Activated B cell treated with CpG ODN at 0.5 μM for 24 hours (primary cell): ENCODE measurements at regions not wholly inside any gene's neighbourhood (a gene's known extent, or its start where the extent isn't known, plus 50 kb on each side); places are given as distances from the start of the nearest gene placed in this dataset.

Experiments used
- ATAC-seq: fragments of 200-7000 bp; cut with Tn5 transposase; one replicate; pipeline ENCODE4 v1.10.0; 2021; ENCODE audit warnings: low read depth, mild to moderate bottlenecking, moderate library complexity
- CTCF ChIA-PET: fragments of 350-600 bp; sonication (Branson Sonifier 250); formaldehyde crosslinking; loops from one replicate; lab custom pipeline; 2021; ENCODE audit warnings: antibody characterized with exemption; lab: Charles Lee
- POLR2A ChIA-PET: fragments of 350-600 bp; sonication (Branson Sonifier 250); formaldehyde crosslinking; loops from one replicate; lab custom pipeline; 2021; ENCODE audit warnings: antibody characterized with exemption; lab: Charles Lee
- DNase-seq: peaks from one replicate; pipeline ENCODE4 v3.0.0; 2022
- H3K27ac Mint-ChIP-seq: one replicate; pipeline ENCODE4 v1.8.0; 2020; ENCODE audit warnings: mixed read lengths
- H3K27me3 Mint-ChIP-seq: one replicate; pipeline ENCODE4 v1.8.0; 2021; ENCODE audit warnings: mixed read lengths
- H3K36me3 Mint-ChIP-seq: one replicate; pipeline ENCODE4 v1.8.0; 2021; ENCODE audit warnings: low read depth, mixed read lengths
- H3K4me1 Mint-ChIP-seq: one replicate; pipeline ENCODE4 v1.8.0; 2021; ENCODE audit warnings: mixed read lengths
- H3K4me3 Mint-ChIP-seq: one replicate; pipeline ENCODE4 v1.8.0; 2020; ENCODE audit warnings: mild to moderate bottlenecking, mixed read lengths
- H3K9me3 Mint-ChIP-seq: one replicate; pipeline ENCODE4 v1.8.0; 2020; ENCODE audit warnings: mixed read lengths
- intact Hi-C: fragments of 100-400 bp; cut with micrococcal nuclease; formaldehyde crosslinking; loops from one replicate; pipeline ENCODE4 v1.15.1; 2024
- TF ChIP-seq, protein P1 (sequence below): fragments of 200-600 bp; IDR thresholded peaks from one replicate; pipeline ENCODE4 v1.8.0; 2022; ENCODE audit warnings: antibody characterized with exemption, mild to moderate bottlenecking

DNA sequence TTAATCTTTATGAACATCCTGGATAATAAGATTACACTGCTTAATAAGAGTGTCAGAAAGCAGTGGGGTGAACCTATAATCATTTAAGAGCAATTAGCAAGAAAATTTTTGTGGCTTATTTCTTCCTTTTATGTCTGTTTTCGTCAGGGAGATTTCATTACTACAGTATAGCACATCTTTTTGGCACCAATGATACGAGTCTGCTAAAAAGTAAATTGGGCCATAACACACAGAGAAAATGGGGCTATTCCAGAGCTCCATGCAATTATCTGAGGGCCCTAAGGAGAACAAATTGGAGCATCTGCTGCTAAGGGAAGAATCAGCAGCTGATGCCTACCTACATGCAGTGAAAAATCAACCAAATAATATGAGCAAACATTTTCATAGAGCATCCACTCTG is 330.3 kb upstream of the NCAM2 start:
- POLR2A ChIA-PET = no interaction called here
- Mint-ChIP-seq H3K4me1 (no peaks in the 10 kb centered on the region), H3K27me3 (no peaks in the 10 kb centered on the region), H3K36me3 (no peaks in the 10 kb centered on the region), H3K9me3 (peaks cover 12% of the 10 kb centered on the region), H3K27ac (no peak overlapping the region), H3K4me3 (no peak overlapping the region)
- TF ChIP-seq, protein P1, sequence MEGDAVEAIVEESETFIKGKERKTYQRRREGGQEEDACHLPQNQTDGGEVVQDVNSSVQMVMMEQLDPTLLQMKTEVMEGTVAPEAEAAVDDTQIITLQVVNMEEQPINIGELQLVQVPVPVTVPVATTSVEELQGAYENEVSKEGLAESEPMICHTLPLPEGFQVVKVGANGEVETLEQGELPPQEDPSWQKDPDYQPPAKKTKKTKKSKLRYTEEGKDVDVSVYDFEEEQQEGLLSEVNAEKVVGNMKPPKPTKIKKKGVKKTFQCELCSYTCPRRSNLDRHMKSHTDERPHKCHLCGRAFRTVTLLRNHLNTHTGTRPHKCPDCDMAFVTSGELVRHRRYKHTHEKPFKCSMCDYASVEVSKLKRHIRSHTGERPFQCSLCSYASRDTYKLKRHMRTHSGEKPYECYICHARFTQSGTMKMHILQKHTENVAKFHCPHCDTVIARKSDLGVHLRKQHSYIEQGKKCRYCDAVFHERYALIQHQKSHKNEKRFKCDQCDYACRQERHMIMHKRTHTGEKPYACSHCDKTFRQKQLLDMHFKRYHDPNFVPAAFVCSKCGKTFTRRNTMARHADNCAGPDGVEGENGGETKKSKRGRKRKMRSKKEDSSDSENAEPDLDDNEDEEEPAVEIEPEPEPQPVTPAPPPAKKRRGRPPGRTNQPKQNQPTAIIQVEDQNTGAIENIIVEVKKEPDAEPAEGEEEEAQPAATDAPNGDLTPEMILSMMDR = no peak
- no peak for ATAC-seq
- intact Hi-C loops = no loop called here
- no peak for DNase-seq
- CTCF ChIA-PET = no interaction called here

- no peak overlapping the region for H3K4me3 Mint-ChIP-seq
- ATAC-seq (no peak), DNase-seq (no peak)
- no peaks in the 10 kb centered on the region for H3K4me1 Mint-ChIP-seq
- peaks cover 6% of the 10 kb centered on the region for H3K9me3 Mint-ChIP-seq
- H3K36me3 Mint-ChIP-seq = no peaks in the 10 kb centered on the region
- H3K27me3 Mint-ChIP-seq = no peaks in the 10 kb centered on the region
- intact Hi-C loops = no loop called here
- TF ChIP-seq, protein P1 = no peak
- ChIA-PET CTCF (no interaction called here), POLR2A (no interaction called here)
- H3K27ac Mint-ChIP-seq = no peak overlapping the region
These were observed 312.7 kb upstream of the NCAM2 start for GRCh38 chr21:20685475-20685874.

DNA sequence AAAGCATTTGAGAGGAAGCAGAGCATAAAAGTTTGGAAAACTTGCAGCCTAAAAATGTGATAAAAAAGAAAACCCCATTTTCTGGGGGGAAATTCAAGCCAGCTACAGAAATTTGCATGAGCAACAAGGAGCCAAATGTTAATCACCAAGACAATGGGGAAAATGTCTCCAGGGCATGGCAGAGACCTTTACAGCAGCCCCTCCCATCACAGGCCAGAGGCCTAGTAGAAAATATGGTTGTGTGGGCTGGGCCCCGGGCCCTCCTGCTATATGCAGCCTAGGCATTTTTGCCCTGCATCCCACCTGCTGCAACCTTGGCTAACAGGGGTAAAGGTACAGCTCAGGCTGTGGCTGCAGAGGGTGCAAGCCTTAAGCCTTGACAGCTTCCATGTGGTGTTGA is 299.6 kb upstream of the NCAM2 start:
- intact Hi-C loops = no loop called here
- no peak for DNase-seq
- TF ChIP-seq, protein P1 = no peak
- no peaks in the 10 kb centered on the region for H3K27me3 Mint-ChIP-seq
- peaks cover 9% of the 10 kb centered on the region for H3K9me3 Mint-ChIP-seq
- ChIA-PET POLR2A (no interaction called here), CTCF (no interaction called here)
- H3K4me3 Mint-ChIP-seq = no peak overlapping the region
- H3K36me3 Mint-ChIP-seq = no peaks in the 10 kb centered on the region
- no peaks in the 10 kb centered on the region for H3K4me1 Mint-ChIP-seq
- no peak for ATAC-seq
- H3K27ac Mint-ChIP-seq = no peak overlapping the region

DNA sequence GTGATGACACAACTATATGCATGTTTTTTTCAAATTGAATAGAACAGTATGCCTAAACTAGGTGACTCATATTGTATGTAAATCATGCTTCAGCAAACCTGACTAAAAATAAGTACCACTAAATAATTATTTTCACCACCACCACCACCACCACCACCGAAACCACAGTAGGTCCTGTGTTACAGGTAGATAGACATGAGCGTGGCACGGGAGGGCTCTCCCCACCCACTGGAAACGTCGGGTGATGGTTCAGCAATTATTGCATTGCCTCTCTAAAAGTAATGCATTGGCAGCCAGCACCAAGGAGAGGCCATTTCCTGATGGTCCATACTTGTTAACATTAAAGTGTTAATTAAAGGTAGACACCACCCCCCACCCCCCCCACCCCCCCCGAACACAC is 297.0 kb upstream of the NCAM2 start:
- DNase-seq (no peak), ATAC-seq (no peak)
- Mint-ChIP-seq H3K4me3 (no peak overlapping the region), H3K36me3 (no peaks in the 10 kb centered on the region), H3K4me1 (no peaks in the 10 kb centered on the region), H3K27ac (no peak overlapping the region), H3K9me3 (peaks cover 9% of the 10 kb centered on the region), H3K27me3 (no peaks in the 10 kb centered on the region)
- ChIA-PET POLR2A (no interaction called here), CTCF (no interaction called here)
- intact Hi-C loops = no loop called here
- TF ChIP-seq, protein P1 = no peak

GRCh38 chr21:20703112-20703767 is 295.0 kb upstream of the NCAM2 start:
- TF ChIP-seq, protein P1 = no peak
- ATAC-seq (no peak), DNase-seq (no peak)
- Mint-ChIP-seq H3K4me1 (no peaks in the 10 kb centered on the region), H3K4me3 (no peak overlapping the region), H3K36me3 (no peaks in the 10 kb centered on the region), H3K27me3 (no peaks in the 10 kb centered on the region), H3K9me3 (peaks cover 6% of the 10 kb centered on the region), H3K27ac (no peak overlapping the region)
- CTCF ChIA-PET = no interaction called here
- POLR2A ChIA-PET = no interaction called here
- intact Hi-C loops = no loop called here
